SK-N-SH (cell line): ENCODE measurements at regions not wholly inside any gene's neighbourhood (a gene's known extent, or its start where the extent isn't known, plus 50 kb on each side); places are given as distances from the start of the nearest gene placed in this dataset.

ENCODE experiments used
- EZH2phosphoT487 ChIP-seq: fragments of 200-600 bp; sonication (generic); IDR thresholded peaks from 2 replicates; pipeline ENCODE4 v1.6.1; 2017; ENCODE audit warnings: low read depth, mixed run types, mild to moderate bottlenecking, antibody characterized with exemption, moderate library complexity, borderline replicate concordance
- FOXJ3 ChIP-seq: sonication (generic); formaldehyde crosslinking; IDR thresholded peaks from 2 replicates; pipeline ENCODE4 v1.5.1; 2020; ENCODE audit warnings: mild to moderate bottlenecking, missing genetic modification reagents
- FOXM1 ChIP-seq: IDR thresholded peaks from 2 replicates; pipeline ENCODE4 v1.4.0; 2012; ENCODE audit warnings: low read depth, mild to moderate bottlenecking
- NFIC ChIP-seq: IDR thresholded peaks from 2 replicates; pipeline ENCODE4 v1.4.0; 2012; ENCODE audit warnings: borderline replicate concordance
- POLR2AphosphoS5 ChIP-seq: IDR thresholded peaks from 2 replicates; pipeline ENCODE4 v1.6.1; 2012; ENCODE audit warnings: low read depth, low read length
- RAD21 ChIP-seq: IDR thresholded peaks from 2 replicates; pipeline ENCODE4 v1.6.1; 2012; ENCODE audit warnings: mild to moderate bottlenecking, low read length
- RFX5 ChIP-seq: IDR thresholded peaks from 2 replicates; pipeline ENCODE4 v1.6.1; 2012; ENCODE audit warnings: mild to moderate bottlenecking, improper control_type of control experiment, low read length
- YY1 ChIP-seq: IDR thresholded peaks from 2 replicates; pipeline ENCODE4 v1.4.0; 2012; ENCODE audit warnings: low read depth, mild to moderate bottlenecking
- TF ChIP-seq, protein P1 (sequence below): fragments of 200-600 bp; sonication (generic); IDR thresholded peaks from 2 replicates; pipeline ENCODE4 v1.6.1; 2017; ENCODE audit warnings: antibody characterized with exemption, mild to moderate bottlenecking, moderate library complexity
- TF ChIP-seq, protein P2 (sequence below): IDR thresholded peaks from 2 replicates; pipeline ENCODE4 v1.4.0; 2012; ENCODE audit warnings: low read depth, borderline replicate concordance
- TF ChIP-seq, protein P3 (sequence below): fragments of 150-350 bp; IDR thresholded peaks from 2 replicates; pipeline ENCODE4 v1.6.1; 2017; ENCODE audit warnings: antibody characterized with exemption, low read length, low read depth, borderline replicate concordance
- TF ChIP-seq, protein P4 (sequence below): IDR thresholded peaks from 2 replicates; pipeline ENCODE4 v1.4.0; 2012; ENCODE audit warnings: low read depth

DNA sequence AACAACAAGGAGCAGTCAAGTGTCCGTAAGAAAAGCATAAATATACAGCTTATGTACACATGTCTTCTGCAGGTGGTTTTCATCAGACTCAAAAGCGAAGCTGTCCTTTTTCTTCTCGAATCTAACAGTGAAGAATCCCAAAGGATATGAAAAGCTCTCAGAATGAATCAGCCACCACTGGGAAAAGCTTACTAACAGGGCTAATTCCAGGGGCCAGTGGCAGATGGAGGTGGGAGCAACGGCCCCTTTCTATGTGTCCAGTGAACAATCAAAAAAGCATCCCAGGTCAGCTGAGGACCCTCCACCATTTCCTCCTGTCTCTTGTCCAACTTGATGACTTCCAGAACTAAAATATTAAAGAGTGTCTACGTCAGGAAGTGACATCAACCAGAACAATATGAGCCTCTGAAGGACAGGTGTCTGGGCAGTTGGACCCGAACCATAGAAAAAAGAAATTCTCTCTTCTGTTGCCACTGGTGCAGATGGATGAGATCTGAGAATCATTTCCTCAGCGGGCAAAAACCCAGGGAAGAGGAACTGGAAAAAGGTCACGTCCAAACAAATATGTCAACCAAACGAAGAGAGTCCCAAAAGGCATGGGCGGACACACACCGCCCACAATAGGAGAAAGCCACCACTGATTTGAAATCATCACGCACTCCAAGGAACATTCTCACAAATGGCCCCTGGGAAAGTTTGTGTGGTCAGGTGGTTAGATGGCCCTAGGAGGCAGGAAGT is 70.4 kb upstream of the TIAM1 start:
- TF ChIP-seq RFX5 (no peak), FOXM1 (no peak), RAD21 (no peak), NFIC (no peak), YY1 (no peak), POLR2AphosphoS5 (no peak), FOXJ3 (no peak), EZH2phosphoT487 (no peak)
- TF ChIP-seq, protein P1, sequence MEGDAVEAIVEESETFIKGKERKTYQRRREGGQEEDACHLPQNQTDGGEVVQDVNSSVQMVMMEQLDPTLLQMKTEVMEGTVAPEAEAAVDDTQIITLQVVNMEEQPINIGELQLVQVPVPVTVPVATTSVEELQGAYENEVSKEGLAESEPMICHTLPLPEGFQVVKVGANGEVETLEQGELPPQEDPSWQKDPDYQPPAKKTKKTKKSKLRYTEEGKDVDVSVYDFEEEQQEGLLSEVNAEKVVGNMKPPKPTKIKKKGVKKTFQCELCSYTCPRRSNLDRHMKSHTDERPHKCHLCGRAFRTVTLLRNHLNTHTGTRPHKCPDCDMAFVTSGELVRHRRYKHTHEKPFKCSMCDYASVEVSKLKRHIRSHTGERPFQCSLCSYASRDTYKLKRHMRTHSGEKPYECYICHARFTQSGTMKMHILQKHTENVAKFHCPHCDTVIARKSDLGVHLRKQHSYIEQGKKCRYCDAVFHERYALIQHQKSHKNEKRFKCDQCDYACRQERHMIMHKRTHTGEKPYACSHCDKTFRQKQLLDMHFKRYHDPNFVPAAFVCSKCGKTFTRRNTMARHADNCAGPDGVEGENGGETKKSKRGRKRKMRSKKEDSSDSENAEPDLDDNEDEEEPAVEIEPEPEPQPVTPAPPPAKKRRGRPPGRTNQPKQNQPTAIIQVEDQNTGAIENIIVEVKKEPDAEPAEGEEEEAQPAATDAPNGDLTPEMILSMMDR = no peak
- TF ChIP-seq, protein P2, sequence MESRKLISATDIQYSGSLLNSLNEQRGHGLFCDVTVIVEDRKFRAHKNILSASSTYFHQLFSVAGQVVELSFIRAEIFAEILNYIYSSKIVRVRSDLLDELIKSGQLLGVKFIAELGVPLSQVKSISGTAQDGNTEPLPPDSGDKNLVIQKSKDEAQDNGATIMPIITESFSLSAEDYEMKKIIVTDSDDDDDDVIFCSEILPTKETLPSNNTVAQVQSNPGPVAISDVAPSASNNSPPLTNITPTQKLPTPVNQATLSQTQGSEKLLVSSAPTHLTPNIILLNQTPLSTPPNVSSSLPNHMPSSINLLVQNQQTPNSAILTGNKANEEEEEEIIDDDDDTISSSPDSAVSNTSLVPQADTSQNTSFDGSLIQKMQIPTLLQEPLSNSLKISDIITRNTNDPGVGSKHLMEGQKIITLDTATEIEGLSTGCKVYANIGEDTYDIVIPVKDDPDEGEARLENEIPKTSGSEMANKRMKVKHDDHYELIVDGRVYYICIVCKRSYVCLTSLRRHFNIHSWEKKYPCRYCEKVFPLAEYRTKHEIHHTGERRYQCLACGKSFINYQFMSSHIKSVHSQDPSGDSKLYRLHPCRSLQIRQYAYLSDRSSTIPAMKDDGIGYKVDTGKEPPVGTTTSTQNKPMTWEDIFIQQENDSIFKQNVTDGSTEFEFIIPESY = no peak
- TF ChIP-seq, protein P3, sequence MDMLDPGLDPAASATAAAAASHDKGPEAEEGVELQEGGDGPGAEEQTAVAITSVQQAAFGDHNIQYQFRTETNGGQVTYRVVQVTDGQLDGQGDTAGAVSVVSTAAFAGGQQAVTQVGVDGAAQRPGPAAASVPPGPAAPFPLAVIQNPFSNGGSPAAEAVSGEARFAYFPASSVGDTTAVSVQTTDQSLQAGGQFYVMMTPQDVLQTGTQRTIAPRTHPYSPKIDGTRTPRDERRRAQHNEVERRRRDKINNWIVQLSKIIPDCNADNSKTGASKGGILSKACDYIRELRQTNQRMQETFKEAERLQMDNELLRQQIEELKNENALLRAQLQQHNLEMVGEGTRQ = no peak
- TF ChIP-seq, protein P4, sequence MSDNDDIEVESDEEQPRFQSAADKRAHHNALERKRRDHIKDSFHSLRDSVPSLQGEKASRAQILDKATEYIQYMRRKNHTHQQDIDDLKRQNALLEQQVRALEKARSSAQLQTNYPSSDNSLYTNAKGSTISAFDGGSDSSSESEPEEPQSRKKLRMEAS = no peak
